HK-2 (cell line): ENCODE measurements at regions not wholly inside any gene's neighbourhood (a gene's known extent, or its start where the extent isn't known, plus 50 kb on each side); places are given as distances from the start of the nearest gene placed in this dataset.

Source experiments
- DNase-seq: peaks from one replicate; pipeline ENCODE4 v3.0.0-alpha.2; 2018; ENCODE audit not compliant: unreplicated experiment

DNA sequence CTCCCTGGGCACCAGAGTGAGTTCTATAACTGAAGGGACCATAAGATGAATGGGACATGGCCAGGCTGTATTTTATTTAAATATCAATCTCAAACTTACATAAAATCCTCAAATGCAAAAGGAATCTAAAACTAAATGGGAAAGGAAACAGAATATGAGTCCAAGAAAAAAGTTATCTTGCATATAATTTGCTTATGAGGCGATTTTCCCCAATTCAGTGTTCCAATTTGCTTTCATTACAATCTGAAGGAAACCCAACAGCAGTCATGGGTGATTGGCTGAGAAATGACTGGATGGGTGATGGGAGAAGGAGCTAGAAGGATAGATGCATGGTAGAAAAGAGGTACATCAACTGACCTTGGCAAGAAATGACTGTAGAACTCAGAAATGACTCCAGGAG lies 511.3 kb upstream of the TENM3 start:
- DNase-seq = no peak

DNA sequence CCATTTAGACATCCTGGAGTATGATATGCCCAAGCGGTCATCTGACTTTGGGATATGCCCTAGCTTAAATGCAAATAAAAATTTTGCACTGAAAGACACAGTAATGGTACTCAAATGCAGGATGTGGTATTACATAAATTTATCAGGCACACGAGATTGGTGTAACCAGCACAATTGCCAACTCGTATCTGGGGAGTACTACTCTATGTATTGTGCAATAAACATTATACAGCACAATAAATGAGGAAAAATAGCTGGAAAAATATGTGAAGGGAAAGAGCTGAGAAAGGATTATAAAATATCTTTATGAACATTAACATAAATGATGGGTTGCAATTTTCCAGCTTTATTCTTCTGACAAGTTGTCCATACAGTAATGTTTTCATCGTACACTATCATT lies 505.5 kb upstream of the TENM3 start:
- DNase-seq = no peak

DNA sequence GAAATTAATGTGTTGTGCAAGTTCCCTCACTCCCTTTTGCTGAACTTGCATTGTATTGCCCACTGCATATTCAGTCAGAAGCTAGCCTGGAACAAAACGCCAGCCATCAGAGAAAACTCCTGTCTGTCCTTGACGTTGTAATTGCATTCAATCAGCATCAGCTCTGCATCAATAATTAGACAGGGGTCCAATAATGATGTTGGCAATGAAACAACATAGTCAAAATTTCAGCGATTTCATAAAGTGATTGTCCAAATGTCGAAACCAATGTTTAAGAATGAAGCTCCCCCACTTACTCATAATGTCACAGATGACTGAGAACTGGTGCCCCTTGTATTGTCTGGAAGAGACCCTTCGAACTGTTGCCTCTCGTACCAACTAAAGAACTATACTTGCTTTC lies 504.2 kb upstream of the TENM3 start:
- no peak for DNase-seq

DNA sequence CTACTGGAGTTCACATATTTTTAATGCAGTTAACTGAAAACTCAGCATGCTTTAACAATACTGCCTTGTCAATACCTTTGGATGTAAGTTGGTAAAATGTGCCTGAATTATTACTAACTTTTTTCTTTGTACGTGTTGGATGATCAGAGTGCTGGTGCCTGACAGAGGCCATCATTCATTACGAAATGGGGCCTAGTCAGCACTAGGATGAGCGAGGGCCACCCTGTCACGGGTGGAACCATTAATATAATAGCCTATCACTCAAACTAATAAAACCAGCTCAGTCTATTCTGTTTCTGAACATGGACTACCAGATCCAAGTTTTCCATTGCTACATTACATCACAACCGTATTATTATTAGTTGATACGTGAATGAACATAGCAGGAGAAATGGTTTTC lies 501.7 kb upstream of the TENM3 start:
- DNase-seq = no peak

DNA sequence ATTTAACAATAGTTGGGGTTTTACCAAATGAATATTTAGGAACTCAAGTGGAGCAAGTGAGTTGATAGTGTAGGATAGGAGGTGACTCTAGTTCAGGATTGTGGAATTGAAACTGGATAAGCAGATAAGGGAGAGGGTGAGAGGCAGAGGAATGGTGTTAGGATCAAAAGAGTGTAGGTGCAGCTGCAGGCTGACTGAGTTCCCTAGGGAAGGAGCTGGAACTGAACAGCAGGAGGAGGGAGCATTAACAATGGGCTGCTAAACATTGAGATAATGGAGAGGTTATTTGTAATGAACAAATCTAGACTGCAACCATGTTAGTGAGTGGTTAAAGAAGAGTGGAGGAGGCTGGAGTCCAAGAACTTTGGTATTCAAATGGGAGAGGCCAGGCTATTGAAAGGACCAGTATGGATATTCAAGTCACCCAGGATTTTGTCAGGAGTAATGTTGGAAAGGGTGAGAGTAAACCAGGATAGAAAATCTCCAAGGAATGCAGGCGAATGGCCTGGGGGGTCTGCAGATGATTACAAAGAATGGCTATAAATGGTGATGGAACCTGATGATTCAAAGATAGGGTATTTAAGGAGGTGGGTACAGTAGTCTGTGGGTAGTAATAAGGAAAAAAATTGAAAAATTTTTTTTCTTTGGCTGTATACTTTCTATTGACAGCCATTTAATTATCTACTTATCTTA lies 497.1 kb upstream of the TENM3 start:
- no peak for DNase-seq

DNA sequence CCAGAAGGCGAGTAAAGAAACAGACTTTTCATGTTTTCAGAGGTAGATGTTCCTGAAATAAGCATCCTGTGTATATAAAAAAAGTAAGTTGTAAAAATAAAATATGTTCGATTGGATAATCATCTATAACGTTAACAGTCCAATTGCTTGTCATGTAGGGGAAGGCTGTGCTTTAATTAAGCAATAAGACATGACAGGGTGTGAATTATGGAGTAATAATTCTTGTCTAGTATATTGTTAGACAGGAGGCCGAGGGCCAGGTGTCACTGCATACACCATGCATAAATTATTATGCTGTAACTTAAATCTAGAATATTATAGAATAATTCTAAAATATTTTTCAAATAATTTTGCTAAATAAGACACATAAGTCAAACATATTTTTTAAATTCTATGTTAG lies 494.6 kb upstream of the TENM3 start:
- DNase-seq = no peak

DNA sequence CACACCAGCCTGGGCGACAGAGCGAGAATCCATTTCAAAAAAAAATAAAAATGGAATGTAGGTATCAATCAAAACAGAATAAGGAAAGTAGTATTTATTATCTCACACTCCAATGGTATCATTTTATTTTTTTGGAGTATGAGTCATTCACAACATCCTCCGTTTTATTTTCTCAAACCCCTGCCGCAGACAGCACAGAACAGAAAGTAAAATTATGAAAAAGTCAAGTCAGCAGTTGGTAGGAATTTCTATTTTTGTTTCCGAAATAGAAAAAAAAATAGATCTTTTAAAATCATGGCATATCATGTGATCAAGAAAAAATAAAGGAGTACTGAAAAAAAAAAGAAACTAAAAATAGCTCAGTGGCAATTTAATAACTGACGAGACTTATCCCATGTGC lies 490.7 kb upstream of the TENM3 start:
- DNase-seq = no peak

DNA sequence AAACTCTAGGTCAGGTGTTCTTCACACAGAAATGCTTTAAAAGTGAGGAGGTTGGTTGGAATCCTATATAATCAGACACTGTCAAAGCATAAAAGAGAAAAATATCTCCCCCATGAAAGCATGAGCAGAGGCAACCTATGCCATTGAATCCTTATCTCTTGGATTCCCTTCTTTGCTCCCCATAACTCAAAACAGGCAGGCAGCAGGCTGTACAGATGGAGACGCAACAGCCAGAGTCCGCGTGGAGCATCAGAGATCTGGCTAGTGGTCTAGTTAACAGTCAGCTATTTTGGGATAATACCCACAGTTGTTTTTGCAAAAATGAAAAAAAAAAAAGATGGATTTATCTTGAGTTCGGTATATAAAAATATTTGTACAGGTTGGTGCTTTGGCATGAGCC lies 490.0 kb upstream of the TENM3 start:
- DNase-seq = no peak

DNA sequence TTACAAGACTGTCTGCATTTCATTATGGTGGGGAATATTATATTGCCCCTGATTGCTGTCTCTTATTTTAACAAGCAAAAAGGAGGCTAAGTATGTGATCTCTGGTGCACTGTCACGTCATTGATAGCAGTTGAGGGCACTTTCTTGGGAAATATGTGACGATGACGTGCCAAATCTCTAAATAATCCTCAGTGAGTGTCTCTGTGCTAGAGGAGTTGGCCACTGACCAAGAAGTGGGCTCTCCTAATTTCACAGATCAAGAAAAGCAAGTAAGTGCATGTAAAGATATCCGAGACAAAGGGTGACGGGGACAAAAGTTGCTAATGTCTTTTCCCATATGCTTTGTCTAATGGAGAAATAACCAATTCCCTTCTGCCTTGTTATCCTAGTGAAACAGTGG lies 487.4 kb upstream of the TENM3 start:
- no peak for DNase-seq

DNA sequence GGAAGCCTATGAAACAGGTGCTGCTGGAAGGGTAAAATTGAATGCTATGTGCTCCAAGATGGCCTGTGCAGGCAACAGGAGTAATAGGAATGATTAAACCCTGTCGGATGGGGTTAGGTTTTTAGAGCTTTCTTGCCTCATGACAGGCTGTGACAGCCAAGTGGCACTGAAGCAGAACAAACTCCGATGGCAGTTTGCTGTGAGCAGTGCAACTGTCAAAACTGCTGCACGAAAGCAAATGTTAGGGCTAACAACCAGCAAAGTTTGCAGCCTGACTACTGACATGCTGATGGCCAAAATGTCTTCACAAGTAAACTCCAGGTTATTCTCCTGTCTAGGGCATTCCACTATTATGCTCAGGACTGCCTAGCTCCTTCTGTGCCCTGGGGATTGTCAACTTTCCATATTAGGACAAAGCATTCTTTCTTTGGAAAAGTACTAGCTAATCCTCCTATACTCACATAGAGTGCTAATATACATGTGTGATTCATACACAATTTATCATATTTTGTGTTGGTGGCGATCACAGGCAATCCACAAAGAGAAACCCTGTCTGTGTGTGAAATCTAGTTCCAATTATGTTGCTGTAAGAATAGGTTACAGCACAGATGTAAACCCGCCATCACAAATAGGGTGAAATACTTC lies 486.6 kb upstream of the TENM3 start:
- no peak for DNase-seq

DNA sequence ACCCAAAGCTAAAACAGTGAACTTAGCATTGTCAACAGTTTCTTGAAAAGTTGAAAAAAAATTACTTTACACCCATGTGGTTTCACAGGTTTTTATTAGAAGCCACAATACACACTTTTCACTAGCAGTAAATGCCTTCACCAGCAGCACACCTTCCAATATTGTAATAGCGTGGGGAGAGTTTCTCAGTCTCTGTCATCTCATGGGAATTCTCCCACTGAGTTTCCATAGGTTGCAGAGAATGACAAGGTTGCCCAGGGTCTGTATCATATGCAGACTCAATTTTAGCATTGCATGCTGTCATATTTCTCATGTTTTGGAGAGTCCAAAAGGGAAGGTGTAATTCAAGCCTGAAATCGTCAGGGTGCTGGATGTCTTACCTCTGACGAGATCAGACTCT lies 486.1 kb upstream of the TENM3 start:
- DNase-seq = no peak

DNA sequence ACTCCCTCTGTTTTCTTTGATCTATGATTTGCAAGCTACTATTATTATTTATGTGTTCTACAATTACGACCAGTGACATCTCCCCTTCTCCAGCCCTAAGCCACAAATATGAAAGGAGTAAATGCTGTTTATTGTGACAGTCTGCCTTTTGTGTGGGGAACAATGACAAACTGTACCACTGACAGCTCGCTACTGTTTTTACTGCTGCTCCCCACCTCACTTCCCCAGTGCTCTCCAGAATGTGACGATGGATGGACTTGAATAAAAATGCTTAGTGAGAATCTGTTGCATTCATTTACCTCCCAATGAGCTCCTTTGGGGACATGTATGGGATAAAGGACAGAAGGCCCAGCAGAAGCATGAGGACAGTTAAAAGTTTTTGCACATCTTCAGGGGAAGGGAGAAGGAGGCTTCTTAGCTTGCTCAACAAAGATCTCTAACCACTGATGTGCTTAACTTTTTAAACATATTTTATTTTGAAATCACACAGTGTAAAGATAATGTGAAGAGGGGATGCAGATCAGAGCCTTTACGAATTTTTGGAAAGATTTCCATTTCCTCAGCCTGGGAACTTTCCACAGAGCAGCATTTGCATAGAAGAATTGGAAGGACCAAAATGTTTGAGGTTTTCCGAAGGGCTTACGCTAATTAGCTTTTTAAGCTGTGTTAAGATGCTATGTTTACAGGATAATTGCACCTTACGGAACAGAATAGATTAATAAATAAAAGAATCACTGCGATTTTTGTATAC lies 485.1 kb upstream of the TENM3 start:
- no peak for DNase-seq

DNA sequence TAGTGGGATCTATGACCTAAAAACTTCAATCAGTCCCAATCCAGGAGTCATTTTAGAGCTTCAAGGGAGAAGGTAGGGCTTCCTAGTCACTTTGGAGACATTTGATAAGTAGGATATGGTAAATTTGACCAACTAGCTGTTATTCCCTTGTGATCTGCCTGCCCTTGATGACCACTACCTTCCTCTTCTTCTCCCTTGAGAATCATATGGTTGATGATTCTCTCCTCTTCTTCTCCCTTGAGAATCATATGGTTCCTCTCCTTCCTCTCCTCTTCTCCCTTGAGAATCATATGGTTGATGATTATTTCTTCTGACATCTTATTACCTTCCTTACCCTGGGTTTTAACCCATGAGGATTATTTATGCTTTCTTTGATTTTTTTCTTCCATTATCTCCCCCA lies 482.6 kb upstream of the TENM3 start:
- DNase-seq = no peak

DNA sequence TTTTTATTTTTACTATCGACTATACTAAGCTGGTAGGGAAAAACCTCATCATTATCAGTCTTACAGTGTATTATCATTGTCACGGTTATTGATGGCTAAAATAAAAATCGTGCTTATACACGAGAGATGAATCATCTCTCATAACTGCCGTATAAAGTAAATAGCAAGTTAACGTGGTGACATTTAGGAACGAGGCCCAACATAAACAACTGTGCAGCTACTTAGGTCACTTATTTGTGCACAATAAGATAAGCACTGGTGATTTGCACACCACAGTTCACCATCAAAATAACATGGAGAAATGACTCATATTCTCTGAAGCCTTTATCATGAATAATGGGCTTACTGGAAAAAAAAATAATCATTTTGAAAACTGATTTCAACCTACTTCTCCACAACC lies 482.0 kb upstream of the TENM3 start:
- no peak for DNase-seq

DNA sequence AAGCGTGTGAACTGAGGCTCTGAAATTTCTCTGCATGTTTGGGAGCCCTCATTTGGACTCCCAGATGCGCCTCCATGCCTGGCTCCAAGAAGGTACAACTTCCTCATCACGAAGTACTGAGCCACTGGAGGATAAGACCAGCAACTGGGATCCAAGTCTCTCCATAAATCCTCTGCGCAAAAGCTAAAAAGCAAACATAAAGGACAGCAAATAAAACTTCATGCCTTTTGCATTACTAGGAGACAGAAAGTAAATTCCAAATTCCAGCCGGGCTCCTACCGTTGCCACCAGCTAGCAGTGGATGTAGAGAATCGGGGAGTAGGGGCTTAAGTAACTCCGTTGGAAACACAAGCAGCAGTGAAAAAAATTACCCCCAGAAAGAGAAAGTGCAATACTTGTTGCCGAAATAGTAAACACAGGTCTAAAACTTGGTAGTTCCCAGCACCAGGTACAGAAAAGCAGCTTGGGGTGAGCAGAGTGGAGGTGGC lies 477.1 kb upstream of the TENM3 start:
- no peak for DNase-seq

DNA sequence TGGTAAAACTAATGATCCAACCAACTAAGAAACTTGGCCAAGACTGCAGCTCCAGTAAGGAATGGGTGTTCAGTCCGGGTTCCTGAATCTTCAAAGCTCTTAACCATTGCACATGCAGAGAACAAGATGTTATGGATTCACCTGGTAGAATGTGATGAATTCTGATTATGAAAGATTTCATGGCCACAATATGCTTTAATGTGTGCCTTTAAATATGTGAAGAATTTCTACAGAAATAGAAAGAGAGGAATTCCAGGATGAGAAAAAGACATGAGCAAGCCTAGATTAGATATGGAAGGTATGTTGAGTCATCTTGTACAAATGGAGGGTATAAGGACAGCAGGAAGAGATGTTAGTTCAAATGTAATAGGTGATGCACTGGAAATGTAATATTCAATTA lies 472.2 kb upstream of the TENM3 start:
- DNase-seq = no peak

DNA sequence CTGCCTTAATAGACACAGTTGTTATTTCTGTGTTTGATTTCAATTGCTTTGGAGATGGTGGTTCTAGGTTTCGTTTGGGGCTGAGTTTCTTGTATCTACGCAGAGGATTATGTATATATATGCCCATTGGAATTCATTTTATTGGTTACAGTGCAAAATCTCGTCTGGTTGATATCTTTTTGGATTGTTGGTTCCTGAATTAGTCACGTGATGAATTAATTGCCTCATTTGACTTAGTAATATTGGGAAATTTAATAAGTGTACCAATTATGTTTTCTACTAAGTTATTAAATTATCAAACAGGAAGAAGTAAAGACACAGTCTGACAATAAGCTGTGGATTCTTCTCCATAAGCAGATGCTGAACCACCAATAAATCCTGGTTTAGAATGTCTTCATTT lies 467.9 kb upstream of the TENM3 start:
- DNase-seq = no peak

DNA sequence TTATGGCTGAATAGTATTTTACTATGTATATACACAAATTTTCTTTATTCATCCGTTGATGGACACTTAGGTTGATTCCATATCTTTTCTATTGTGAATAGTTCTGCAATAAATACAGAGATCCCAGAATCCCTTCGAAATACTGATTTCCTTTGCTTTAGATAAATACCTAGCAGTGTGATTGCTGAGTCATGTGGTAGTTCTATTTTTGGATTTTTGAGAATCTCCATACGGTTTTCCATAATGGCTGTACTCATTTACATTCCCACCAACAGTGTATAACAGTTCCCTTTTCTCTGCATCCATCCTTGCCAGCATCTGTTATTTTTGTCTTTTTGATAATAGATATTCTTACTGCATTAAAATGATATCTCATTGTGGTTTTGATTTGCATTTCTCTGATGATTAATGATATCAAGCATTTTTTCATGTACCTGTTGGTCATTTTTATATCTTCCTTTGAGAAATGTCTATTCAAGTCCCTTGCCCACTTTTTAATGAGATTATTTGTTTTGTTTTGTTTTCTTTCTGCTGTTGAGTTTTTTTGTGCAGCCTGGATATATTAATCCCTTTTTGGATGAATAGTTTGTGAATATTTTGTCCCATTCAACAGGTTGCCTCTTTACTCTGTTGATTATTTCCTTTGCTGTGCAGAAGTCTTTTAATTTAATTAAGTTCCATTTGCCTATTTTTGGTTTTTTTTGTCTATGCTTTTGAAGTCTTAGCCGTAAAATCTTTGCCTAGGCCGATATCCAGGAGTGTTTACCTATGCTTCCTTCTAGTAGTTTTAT lies 466.7 kb upstream of the TENM3 start:
- no peak for DNase-seq

DNA sequence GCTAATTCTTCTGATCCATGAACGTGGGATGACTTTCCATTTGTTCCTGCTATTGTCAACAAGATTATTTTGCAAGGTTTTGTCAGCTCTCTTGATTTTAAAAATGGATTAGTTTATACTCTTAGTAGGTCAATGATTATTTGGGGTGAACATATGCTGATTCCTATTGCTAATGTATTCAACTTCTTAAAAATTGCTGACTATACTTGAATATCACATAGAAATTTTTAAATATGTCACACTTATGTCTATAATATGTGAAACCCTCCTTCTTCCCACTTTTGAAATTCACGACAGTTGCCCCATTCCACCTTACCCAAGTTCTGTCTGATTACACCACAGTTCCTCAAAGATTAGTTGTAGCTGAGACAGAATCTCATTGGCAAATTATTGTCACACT lies 465.7 kb upstream of the TENM3 start:
- DNase-seq = no peak

DNA sequence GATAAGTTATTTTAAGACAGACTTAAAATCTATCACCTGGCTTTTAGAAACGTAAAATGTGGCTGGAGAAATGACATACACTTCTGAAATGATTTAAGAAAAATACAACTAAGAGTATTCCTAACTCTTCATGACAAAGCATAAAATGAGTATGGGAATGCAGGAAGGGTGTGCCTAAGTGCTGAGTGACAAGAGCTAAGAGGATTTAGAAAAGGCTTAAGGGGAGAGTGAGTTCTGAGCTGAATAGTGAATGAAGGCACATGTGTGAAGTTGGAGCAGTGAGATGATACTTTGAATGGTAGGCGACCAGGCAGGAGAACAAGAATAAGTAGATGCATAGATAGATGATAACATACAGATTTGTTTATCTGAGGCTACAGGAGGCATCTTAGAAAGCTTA lies 458.3 kb upstream of the TENM3 start:
- DNase-seq = no peak

DNA sequence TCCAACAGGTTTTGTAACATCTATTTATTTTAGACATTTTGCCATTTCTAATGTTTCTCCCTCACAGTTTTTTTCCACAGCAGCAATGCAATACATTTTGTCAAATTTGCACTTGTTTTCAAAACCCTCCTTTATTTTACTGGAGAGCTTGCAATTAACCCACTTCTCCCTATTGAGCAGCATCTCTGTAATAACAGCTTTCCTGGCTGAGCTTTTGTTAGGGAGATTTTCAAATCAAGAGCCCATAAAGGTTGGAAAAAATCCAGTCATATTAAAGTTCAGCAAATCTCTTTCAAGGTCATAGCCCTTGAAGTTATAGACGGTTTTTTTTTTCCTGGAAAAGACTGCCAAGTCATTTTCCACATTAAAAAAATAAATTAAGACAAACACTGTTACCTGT lies 450.6 kb upstream of the TENM3 start:
- no peak for DNase-seq

DNA sequence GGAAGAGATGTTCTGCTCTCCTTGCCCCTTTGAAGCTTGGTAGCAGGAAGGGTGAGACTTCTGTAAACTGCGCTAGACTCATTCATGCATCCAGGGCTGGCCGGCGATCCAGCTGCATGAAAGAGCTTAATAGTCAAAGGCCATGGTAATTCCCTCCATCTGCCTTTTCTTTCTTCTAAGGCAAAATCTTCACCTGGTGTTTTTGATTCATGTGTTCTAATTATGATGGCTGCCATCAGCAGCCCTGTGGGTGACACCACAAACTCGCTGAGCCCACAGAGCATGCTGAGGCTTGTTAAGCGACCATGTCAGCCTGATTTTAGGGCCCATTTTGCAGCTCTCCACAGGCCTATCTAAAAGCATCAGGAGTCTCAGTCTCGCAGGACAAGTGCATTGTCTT lies 450.1 kb upstream of the TENM3 start:
- no peak for DNase-seq
